Thoracic aorta (tissue), 2 donors: ENCODE measurements at regions not wholly inside any gene's neighbourhood (a gene's known extent, or its start where the extent isn't known, plus 50 kb on each side); places are given as distances from the start of the nearest gene placed in this dataset.
A peak's percentile ranks its signal among the peaks of the same experiment; 100 is the strongest.

Experiments
- ATAC-seq: fragments of 150-250 bp; one replicate; pipeline ENCODE4 v1.8.0; 2017; ENCODE audit warnings: low read depth; ENCODE audit not compliant: insufficient number of reproducible peaks, low FRiP score
- DNase-seq: peaks from one replicate; pipeline ENCODE4 v3.0.0-alpha.2; 2020; ENCODE audit warnings: low spot score
- H3K27ac ChIP-seq, 2 donors: fragments of 200-600 bp; sonication (generic); 1 replicate in 1 of 2; 2 replicates in 1 of 2; pipeline ENCODE4 v1.5.1; 2016; ENCODE audit warnings: mild to moderate bottlenecking in 2 of 2, moderate library complexity in 2 of 2
- H3K27me3 ChIP-seq: fragments of 200-600 bp; sonication (generic); replicated peaks from 2 replicates; pipeline ENCODE4 v1.6.0; 2016; ENCODE audit warnings: mild to moderate bottlenecking; ENCODE audit not compliant: insufficient read depth
- H3K36me3 ChIP-seq: fragments of 200-600 bp; sonication (generic); one replicate; pipeline ENCODE4 v1.5.1; 2016
- H3K4me1 ChIP-seq, 2 donors: fragments of 200-600 bp; sonication (generic); 1 replicate in 1 of 2; 2 replicates in 1 of 2; pipeline versions ENCODE4 v1.5.1 to v1.6.0; 2016; ENCODE audit warnings: low read depth in 2 of 2, mild to moderate bottlenecking in 1 of 2; ENCODE audit not compliant: control insufficient read depth in 1 of 2
- H3K4me3 ChIP-seq: fragments of 200-600 bp; sonication (generic); 2 replicates; pipeline ENCODE4 v1.5.1; 2016; ENCODE audit warnings: mild to moderate bottlenecking
- H3K9me3 ChIP-seq: fragments of 200-600 bp; sonication (generic); 2 replicates; pipeline ENCODE4 v1.5.1; 2016
- CTCF ChIP-seq: fragments of 200-600 bp; sonication (generic); IDR thresholded peaks from one replicate; pipeline ENCODE4 v1.5.1; 2019; ENCODE audit warnings: antibody characterized with exemption

GRCh38 chr20:43243672-43244269 lies 54.1 kb upstream of the PTPRT start:
- Histone ChIP-seq H3K4me3 (no peak overlapping the region), H3K36me3 (no peaks in the 10 kb centered on the region), H3K4me1 (no peaks in the 10 kb centered on the region), H3K9me3 (no peaks in the 10 kb centered on the region), H3K27ac (no peak overlapping the region), H3K27me3 (no peaks in the 10 kb centered on the region)
- DNase-seq (no peak), ATAC-seq (no peak)
- peak; percentile 60 for TF ChIP-seq CTCF

- no peaks in the 10 kb centered on the region for H3K27me3 ChIP-seq
- no peak for TF ChIP-seq CTCF
- no peak for ATAC-seq
Measured at GRCh38 chr20:43241057-43241702, 51.5 kb upstream of the PTPRT start.

More at GRCh38 chr20:43241057-43241702, 51.5 kb upstream of the PTPRT start:
- Histone ChIP-seq H3K4me1 (no peaks in the 10 kb centered on the region), H3K36me3 (no peaks in the 10 kb centered on the region), H3K4me3 (no peak overlapping the region), H3K27ac (no peak overlapping the region), H3K9me3 (no peaks in the 10 kb centered on the region)
- no peak for DNase-seq
